Kidney (tissue), 13 donors: ENCODE measurements at regions not wholly inside any gene's neighbourhood (a gene's known extent, or its start where the extent isn't known, plus 50 kb on each side); places are given as distances from the start of the nearest gene placed in this dataset.

ENCODE experiments used
- DNase-seq, 5 donors: peaks; one replicate each; pipeline ENCODE4 v3.0.0-alpha.2; 2013 to 2020
- FAIRE-seq: peaks from 2 replicates; lab custom pipeline; 2012; peaks lifted over from hg19 to GRCh38; lab: Jason Lieb, UNC
- H3K27ac ChIP-seq, 2 donors: one replicate each; pipeline ENCODE4 v1.7.0; 2013; ENCODE audit warnings: low read depth in 2 of 2, low read length in 2 of 2, inconsistent platforms in 1 of 2
- H3K27me3 ChIP-seq: one replicate; pipeline ENCODE4 v1.7.1; 2013; ENCODE audit warnings: low read length, inconsistent platforms; ENCODE audit not compliant: control insufficient read depth, insufficient read depth
- H3K36me3 ChIP-seq, 3 donors: one replicate each; pipeline versions ENCODE4 v1.7.0 to v1.7.1; 2013; ENCODE audit warnings: low read length in 3 of 3, control low read depth in 1 of 3, inconsistent platforms in 1 of 3; ENCODE audit not compliant: insufficient read depth in 3 of 3, control insufficient read depth in 2 of 3
- H3K4me1 ChIP-seq, 3 donors: one replicate each; pipeline versions ENCODE4 v1.7.0 to v1.7.1; 2013; ENCODE audit warnings: low read length in 3 of 3, inconsistent platforms in 1 of 3, low read depth in 1 of 3; ENCODE audit not compliant: control insufficient read depth in 2 of 3, insufficient read depth in 2 of 3
- H3K4me3 ChIP-seq, 3 donors: one replicate each; pipeline versions ENCODE4 v1.7.0 to v1.8.1; 2013; ENCODE audit warnings: low read length in 3 of 3, control low read depth in 1 of 3, inconsistent platforms in 1 of 3
- H3K9ac ChIP-seq, 3 donors: one replicate each; pipeline versions ENCODE4 v1.7.0 to v1.7.1; 2013; ENCODE audit warnings: low read length in 3 of 3, control low read depth in 1 of 3, inconsistent platforms in 1 of 3
- H3K9me3 ChIP-seq, 3 donors: one replicate each; pipeline versions ENCODE4 v1.7.0 to v1.7.1; 2013; ENCODE audit warnings: low read length in 3 of 3, control low read depth in 1 of 3, inconsistent platforms in 1 of 3; ENCODE audit not compliant: control insufficient read depth in 2 of 3, insufficient read depth in 1 of 3
- intact Hi-C: fragments of 100-400 bp; cut with DNase I; formaldehyde crosslinking; loops from one replicate; pipeline ENCODE4 v1.11.1; 2022
- TF ChIP-seq, protein P1 (sequence below): IDR thresholded peaks from 3 replicates; pipeline ENCODE4 v1.5.1; 2012; ENCODE audit warnings: mild to moderate bottlenecking, moderate library complexity, borderline replicate concordance; ENCODE audit not compliant: insufficient read depth; ENCODE audit errors: extremely low read depth
- donor health status: control.
- donor health status: control.
- donor health status: control.
- donor health status: control.
- donor health status: control.
- donor health status: DM: yes; HTN: yes; CAD: no.
- donor health status: Normal renal cell carcinoma (clear cell type).

DNA sequence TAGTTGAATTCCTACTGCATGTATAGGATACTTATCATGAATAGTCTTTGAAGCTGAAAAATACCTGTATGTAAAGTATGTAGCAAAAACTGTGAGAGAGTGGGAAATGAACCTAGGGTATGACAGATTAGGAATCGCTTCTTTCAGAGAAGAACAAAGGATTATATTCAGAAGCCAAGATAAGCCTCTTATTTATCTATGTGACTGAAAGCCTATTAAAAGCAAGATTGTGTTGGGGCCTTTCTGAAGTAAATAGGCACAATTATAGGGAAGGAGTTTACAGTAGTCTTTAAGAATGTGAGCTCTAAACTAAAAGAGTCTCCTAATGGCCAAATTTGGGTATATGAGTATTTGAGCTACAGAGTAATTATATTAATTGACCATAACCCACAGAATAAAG is 102.1 kb downstream of the MTERF1 start:
- Histone ChIP-seq H3K27ac (no peak overlapping the region), H3K9me3 (no peaks in the 10 kb centered on the region), H3K9ac (no peak overlapping the region), H3K27me3 (no peaks in the 10 kb centered on the region), H3K36me3 (no peaks in the 10 kb centered on the region), H3K4me1 (no peaks in the 10 kb centered on the region), H3K4me3 (no peak overlapping the region)
- no peak for DNase-seq
- TF ChIP-seq, protein P1, sequence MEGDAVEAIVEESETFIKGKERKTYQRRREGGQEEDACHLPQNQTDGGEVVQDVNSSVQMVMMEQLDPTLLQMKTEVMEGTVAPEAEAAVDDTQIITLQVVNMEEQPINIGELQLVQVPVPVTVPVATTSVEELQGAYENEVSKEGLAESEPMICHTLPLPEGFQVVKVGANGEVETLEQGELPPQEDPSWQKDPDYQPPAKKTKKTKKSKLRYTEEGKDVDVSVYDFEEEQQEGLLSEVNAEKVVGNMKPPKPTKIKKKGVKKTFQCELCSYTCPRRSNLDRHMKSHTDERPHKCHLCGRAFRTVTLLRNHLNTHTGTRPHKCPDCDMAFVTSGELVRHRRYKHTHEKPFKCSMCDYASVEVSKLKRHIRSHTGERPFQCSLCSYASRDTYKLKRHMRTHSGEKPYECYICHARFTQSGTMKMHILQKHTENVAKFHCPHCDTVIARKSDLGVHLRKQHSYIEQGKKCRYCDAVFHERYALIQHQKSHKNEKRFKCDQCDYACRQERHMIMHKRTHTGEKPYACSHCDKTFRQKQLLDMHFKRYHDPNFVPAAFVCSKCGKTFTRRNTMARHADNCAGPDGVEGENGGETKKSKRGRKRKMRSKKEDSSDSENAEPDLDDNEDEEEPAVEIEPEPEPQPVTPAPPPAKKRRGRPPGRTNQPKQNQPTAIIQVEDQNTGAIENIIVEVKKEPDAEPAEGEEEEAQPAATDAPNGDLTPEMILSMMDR = no peak
- intact Hi-C loops = no loop called here
- FAIRE-seq = no peak

GRCh38 chr7:91780521-91780920 is 100.0 kb downstream of the MTERF1 start:
- Histone ChIP-seq H3K4me3 (no peak overlapping the region), H3K4me1 (no peaks in the 10 kb centered on the region), H3K27ac (no peak overlapping the region), H3K36me3 (no peaks in the 10 kb centered on the region), H3K27me3 (no peaks in the 10 kb centered on the region), H3K9me3 (no peaks in the 10 kb centered on the region), H3K9ac (no peak overlapping the region)
- TF ChIP-seq, protein P1 = no peak
- DNase-seq (no peak), FAIRE-seq (no peak)
- intact Hi-C loops = no loop called here

DNA sequence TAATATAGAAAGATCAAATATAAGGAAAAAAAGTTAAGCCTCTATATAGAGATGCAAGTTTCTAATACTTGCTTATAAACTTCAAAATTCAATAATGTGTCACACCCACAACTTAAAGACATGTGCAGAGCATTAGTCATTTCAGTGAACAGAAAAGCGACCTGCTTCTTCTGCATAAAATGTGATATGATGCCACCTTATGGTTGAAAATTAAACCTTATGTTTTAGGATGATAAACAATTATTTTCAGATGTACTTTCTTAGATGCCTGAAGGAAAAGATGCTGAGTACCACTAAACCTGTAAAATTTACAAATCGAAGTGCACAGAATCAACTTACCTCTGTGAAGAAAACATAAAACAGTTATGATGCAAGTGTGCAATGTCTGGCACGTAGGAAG is 96.0 kb downstream of the MTERF1 start:
- TF ChIP-seq, protein P1 = peak; percentile 8
- intact Hi-C loops = no loop called here
- peak in 2 of 5 donors; percentile 13 to 46 for DNase-seq
- Histone ChIP-seq H3K27me3 (no peaks in the 10 kb centered on the region), H3K9me3 (no peaks in the 10 kb centered on the region), H3K9ac (no peak overlapping the region), H3K4me1 (no peaks in the 10 kb centered on the region), H3K36me3 (no peaks in the 10 kb centered on the region), H3K27ac (no peak overlapping the region), H3K4me3 (no peak overlapping the region)
- FAIRE-seq = no peak

- H3K9me3 ChIP-seq = no peaks in the 10 kb centered on the region
- H3K9ac ChIP-seq = no peak overlapping the region
- no peak overlapping the region for H3K27ac ChIP-seq
- FAIRE-seq (no peak), DNase-seq (peak in 1 of 5 donors; percentile 73)
- TF ChIP-seq, protein P1 = no peak
- H3K27me3 ChIP-seq = no peaks in the 10 kb centered on the region
- no peaks in the 10 kb centered on the region for H3K4me1 ChIP-seq
- H3K4me3 ChIP-seq = no peak overlapping the region
- intact Hi-C loops = no loop called here
- H3K36me3 ChIP-seq = no peaks in the 10 kb centered on the region
Observed at GRCh38 chr7:91787931-91788330, 92.6 kb downstream of the MTERF1 start.
